ENCODE measurements at regions not wholly inside any gene's neighbourhood (a gene's known extent, or its start where the extent isn't known, plus 50 kb on each side); places are given as distances from the start of the nearest gene placed in this dataset.

DNA sequence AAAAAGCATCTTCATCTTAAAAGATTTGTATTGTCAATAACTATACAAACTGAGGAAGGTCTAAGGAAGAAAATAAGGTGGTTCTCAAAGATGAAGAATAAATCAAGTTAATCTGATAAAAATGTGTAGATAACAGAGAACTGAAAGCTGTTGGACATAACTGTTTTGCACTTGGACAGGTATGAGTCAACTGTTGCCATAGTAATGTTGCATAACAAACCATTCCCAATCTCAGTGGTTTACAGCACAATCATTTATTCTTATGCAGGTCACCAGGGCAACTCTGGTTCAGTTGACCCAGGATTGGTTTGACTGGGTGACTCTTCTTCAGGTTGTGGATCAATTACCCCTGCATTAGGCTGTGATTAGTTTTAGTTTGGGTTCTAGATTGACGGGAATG, 2197.7 kb downstream of the ARAP2 start:
- TF ChIP-seq, protein P1, sequence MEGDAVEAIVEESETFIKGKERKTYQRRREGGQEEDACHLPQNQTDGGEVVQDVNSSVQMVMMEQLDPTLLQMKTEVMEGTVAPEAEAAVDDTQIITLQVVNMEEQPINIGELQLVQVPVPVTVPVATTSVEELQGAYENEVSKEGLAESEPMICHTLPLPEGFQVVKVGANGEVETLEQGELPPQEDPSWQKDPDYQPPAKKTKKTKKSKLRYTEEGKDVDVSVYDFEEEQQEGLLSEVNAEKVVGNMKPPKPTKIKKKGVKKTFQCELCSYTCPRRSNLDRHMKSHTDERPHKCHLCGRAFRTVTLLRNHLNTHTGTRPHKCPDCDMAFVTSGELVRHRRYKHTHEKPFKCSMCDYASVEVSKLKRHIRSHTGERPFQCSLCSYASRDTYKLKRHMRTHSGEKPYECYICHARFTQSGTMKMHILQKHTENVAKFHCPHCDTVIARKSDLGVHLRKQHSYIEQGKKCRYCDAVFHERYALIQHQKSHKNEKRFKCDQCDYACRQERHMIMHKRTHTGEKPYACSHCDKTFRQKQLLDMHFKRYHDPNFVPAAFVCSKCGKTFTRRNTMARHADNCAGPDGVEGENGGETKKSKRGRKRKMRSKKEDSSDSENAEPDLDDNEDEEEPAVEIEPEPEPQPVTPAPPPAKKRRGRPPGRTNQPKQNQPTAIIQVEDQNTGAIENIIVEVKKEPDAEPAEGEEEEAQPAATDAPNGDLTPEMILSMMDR (conservative IDR thresholded peaks at IDR 0.05; ENCODE audit: low read depth, low read length) = no peak
- no peak for TF ChIP-seq EZH2 (IDR thresholded peaks at IDR 0.05; ENCODE audit: borderline replicate concordance, low read depth, low read length, poor library complexity, severe bottlenecking)
